SHP77 (cell line): ENCODE measurements at regions not wholly inside any gene's neighbourhood (a gene's known extent, or its start where the extent isn't known, plus 50 kb on each side); places are given as distances from the start of the nearest gene placed in this dataset.
"Not testable (repeated sequence)": the region's sequence is repeated elsewhere in the genome, so short reads cannot be mapped to it uniquely, and the experiment has no call there.

Experiments used
- DNase-seq, 2 experiments: peaks; one replicate each; lab custom pipeline; 2025; lab: John Stamatoyannopoulos, UW

GRCh38 chr2:234725528-234726264 lies 226.1 kb upstream of the SH3BP4 start:
- DNase-seq: no peak

- no peak for DNase-seq
These were observed 227.0 kb upstream of the SH3BP4 start for GRCh38 chr2:234724850-234725249.

GRCh38 chr2:234723400-234723799 lies 226.5 kb upstream of the ARL4C start:
- DNase-seq: no peak

GRCh38 chr2:234722176-234722575 lies 225.3 kb upstream of the ARL4C start:
- no peak for DNase-seq

GRCh38 chr2:234719116-234719716 lies 222.3 kb upstream of the ARL4C start:
- DNase-seq: no peak

- DNase-seq: no peak
These were observed 219.4 kb upstream of the ARL4C start for GRCh38 chr2:234716271-234716670.

GRCh38 chr2:234715671-234716250 lies 218.9 kb upstream of the ARL4C start:
- no peak for DNase-seq

GRCh38 chr2:234714711-234715110 lies 217.8 kb upstream of the ARL4C start:
- DNase-seq: no peak

GRCh38 chr2:234712421-234712935 lies 215.6 kb upstream of the ARL4C start:
- no peak for DNase-seq

- no peak for DNase-seq
These were observed 214.4 kb upstream of the ARL4C start for GRCh38 chr2:234711308-234711707.

GRCh38 chr2:234710587-234710986 lies 213.7 kb upstream of the ARL4C start:
- no peak for DNase-seq

GRCh38 chr2:234710066-234710465 lies 213.2 kb upstream of the ARL4C start:
- no peak for DNase-seq

- no peak for DNase-seq
These were observed 211.8 kb upstream of the ARL4C start for GRCh38 chr2:234708717-234709116.

GRCh38 chr2:234708091-234708683 lies 211.3 kb upstream of the ARL4C start:
- no peak for DNase-seq

GRCh38 chr2:234706086-234706485 lies 209.2 kb upstream of the ARL4C start:
- DNase-seq: no peak

GRCh38 chr2:234705108-234705507 lies 208.2 kb upstream of the ARL4C start:
- DNase-seq: no peak

GRCh38 chr2:234703258-234703657 lies 206.4 kb upstream of the ARL4C start:
- no peak for DNase-seq

GRCh38 chr2:234702731-234703225 lies 205.9 kb upstream of the ARL4C start:
- no peak for DNase-seq

- no peak for DNase-seq
These were observed 205.0 kb upstream of the ARL4C start for GRCh38 chr2:234701841-234702240.

- DNase-seq: no peak
These were observed 204.5 kb upstream of the ARL4C start for GRCh38 chr2:234701421-234701820.

- no peak for DNase-seq
These were observed 202.6 kb upstream of the ARL4C start for GRCh38 chr2:234699456-234699855.

GRCh38 chr2:234697300-234697876 lies 200.5 kb upstream of the ARL4C start:
- DNase-seq: not testable (repeated sequence)
